H9 (cell line): ENCODE measurements at regions not wholly inside any gene's neighbourhood (a gene's known extent, or its start where the extent isn't known, plus 50 kb on each side); places are given as distances from the start of the nearest gene placed in this dataset.

ENCODE experiments used
- DNase-seq: peaks from one replicate; pipeline ENCODE4 v3.0.0-alpha.2; 2017
- H2AFZ ChIP-seq: one replicate; pipeline ENCODE4 v1.6.1; 2013; ENCODE audit warnings: mild to moderate bottlenecking, low read length, control low read depth, moderate library complexity
- H2AK5ac ChIP-seq: 2 replicates; pipeline ENCODE4 v1.6.1; 2013; ENCODE audit warnings: low read length, control low read depth, mixed read lengths; ENCODE audit not compliant: insufficient read length
- H2BK120ac ChIP-seq: one replicate; pipeline ENCODE4 v1.6.1; 2013; ENCODE audit warnings: low read depth, mild to moderate bottlenecking, low read length, control low read depth, inconsistent platforms; ENCODE audit not compliant: poor library complexity, severe bottlenecking
- H2BK12ac ChIP-seq: 2 replicates; pipeline ENCODE4 v1.6.1; 2013; ENCODE audit warnings: low read length, control low read depth, mixed read lengths, low read depth; ENCODE audit not compliant: insufficient read length
- H2BK15ac ChIP-seq: 2 replicates; pipeline ENCODE4 v1.6.1; 2013; ENCODE audit warnings: low read depth, low read length, control low read depth
- H2BK20ac ChIP-seq: one replicate; pipeline ENCODE4 v1.6.1; 2013; ENCODE audit warnings: low read depth, mild to moderate bottlenecking, low read length, control low read depth, inconsistent platforms; ENCODE audit not compliant: poor library complexity, severe bottlenecking
- H2BK5ac ChIP-seq: 2 replicates; pipeline ENCODE4 v1.6.1; 2013; ENCODE audit warnings: low read length, control low read depth, mixed read lengths; ENCODE audit not compliant: insufficient read length
- H3K14ac ChIP-seq: 2 replicates; pipeline ENCODE4 v1.6.1; 2013; ENCODE audit warnings: low read length, control low read depth; ENCODE audit not compliant: insufficient read depth
- H3K18ac ChIP-seq: 2 replicates; pipeline ENCODE4 v1.6.1; 2013; ENCODE audit warnings: low read depth, mild to moderate bottlenecking, mixed read lengths, low read length, control low read depth; ENCODE audit not compliant: insufficient read length
- H3K23ac ChIP-seq: 2 replicates; pipeline ENCODE4 v1.6.1; 2013; ENCODE audit warnings: low read length, control low read depth, mixed read lengths, low read depth; ENCODE audit not compliant: insufficient read length
- H3K23me2 ChIP-seq: 2 replicates; pipeline ENCODE4 v1.6.1; 2013; ENCODE audit warnings: low read depth, mild to moderate bottlenecking, mixed read lengths, low read length, control low read depth; ENCODE audit not compliant: insufficient read length, poor library complexity, severe bottlenecking
- H3K27ac ChIP-seq: 2 replicates; pipeline ENCODE4 v1.5.1; 2013; ENCODE audit warnings: low read length, control low read depth, mixed read lengths, low read depth; ENCODE audit not compliant: insufficient read length
- H3K27me3 ChIP-seq: 2 replicates; pipeline ENCODE4 v1.6.1; 2013; ENCODE audit warnings: low read length, control low read depth, inconsistent platforms; ENCODE audit not compliant: insufficient read depth
- H3K4ac ChIP-seq: 2 replicates; pipeline ENCODE4 v1.6.1; 2013; ENCODE audit warnings: low read depth, mild to moderate bottlenecking, control low read depth, inconsistent platforms, low read length, moderate library complexity
- H3K4me1 ChIP-seq: 2 replicates; pipeline ENCODE4 v1.6.1; 2013; ENCODE audit warnings: low read length, control low read depth, inconsistent platforms; ENCODE audit not compliant: insufficient read depth
- H3K4me2 ChIP-seq: 2 replicates; pipeline ENCODE4 v1.6.1; 2013; ENCODE audit warnings: low read length, control low read depth, mixed read lengths; ENCODE audit not compliant: insufficient read length, insufficient read depth
- H3K56ac ChIP-seq: 2 replicates; pipeline ENCODE4 v1.6.1; 2013; ENCODE audit warnings: low read depth, mild to moderate bottlenecking, mixed read lengths, low read length, control low read depth; ENCODE audit not compliant: insufficient read length
- H3K79me1 ChIP-seq: 2 replicates; pipeline ENCODE4 v1.6.1; 2013; ENCODE audit warnings: low read depth, mild to moderate bottlenecking, moderate library complexity, low read length, control low read depth, inconsistent platforms; ENCODE audit not compliant: insufficient read depth, poor library complexity, severe bottlenecking
- H3K79me2 ChIP-seq: 2 replicates; pipeline ENCODE4 v1.6.1; 2013; ENCODE audit warnings: low read length, control low read depth, inconsistent platforms; ENCODE audit not compliant: insufficient read depth
- H3K9ac ChIP-seq: 2 replicates; pipeline ENCODE4 v1.6.1; 2013; ENCODE audit warnings: low read length, control low read depth, mixed read lengths; ENCODE audit not compliant: insufficient read length; ENCODE audit errors: extremely low read depth
- H3K9me3 ChIP-seq: one replicate; pipeline ENCODE4 v1.6.1; 2013; ENCODE audit warnings: low read depth, low read length, inconsistent platforms; ENCODE audit not compliant: control insufficient read depth
- H3T11ph ChIP-seq: one replicate; pipeline ENCODE4 v1.6.1; 2013; ENCODE audit warnings: mild to moderate bottlenecking, low read length, control low read depth, inconsistent platforms
- H4K20me1 ChIP-seq: one replicate; pipeline ENCODE4 v1.6.1; 2013; ENCODE audit not compliant: control insufficient read depth, insufficient read length, insufficient read depth
- H4K5ac ChIP-seq: 2 replicates; pipeline ENCODE4 v1.6.1; 2013; ENCODE audit warnings: low read depth, mild to moderate bottlenecking, mixed read lengths, low read length, control low read depth; ENCODE audit not compliant: insufficient read length
- H4K8ac ChIP-seq: replicated peaks from 2 replicates; pipeline ENCODE4 v1.6.1; 2013; ENCODE audit warnings: low read length, control low read depth, mixed read lengths, low read depth; ENCODE audit not compliant: insufficient read length
- H4K91ac ChIP-seq: 2 replicates; pipeline ENCODE4 v1.6.1; 2013; ENCODE audit warnings: low read depth, mild to moderate bottlenecking, moderate library complexity, mixed read lengths, low read length, control low read depth; ENCODE audit not compliant: insufficient read length
- H3K27ac Mint-ChIP-seq, 3 experiments: 2 replicates in 2 of 3; 3 replicates in 1 of 3; pipeline ENCODE4 v1.8.0; 2020 to 2021; ENCODE audit warnings: mixed read lengths in 3 of 3, mild to moderate bottlenecking in 1 of 3, moderate library complexity in 1 of 3
- H3K27me3 Mint-ChIP-seq: 2 replicates; pipeline ENCODE4 v1.8.0; 2021; ENCODE audit warnings: low read depth, mild to moderate bottlenecking, moderate library complexity, mixed read lengths
- H3K36me3 Mint-ChIP-seq, 3 experiments: 2 replicates in 2 of 3; 3 replicates in 1 of 3; pipeline ENCODE4 v1.8.0; 2020 to 2021; ENCODE audit warnings: low read depth in 3 of 3, mixed read lengths in 3 of 3; ENCODE audit not compliant: insufficient read depth in 1 of 3
- H3K4me1 Mint-ChIP-seq, 2 experiments: 2 replicates each; pipeline ENCODE4 v1.8.0; 2020; ENCODE audit warnings: mixed read lengths in 2 of 2
- H3K4me3 Mint-ChIP-seq, 2 experiments: 2 replicates in 1 of 2; 3 replicates in 1 of 2; pipeline ENCODE4 v1.8.0; 2020 to 2021; ENCODE audit warnings: mild to moderate bottlenecking in 2 of 2, mixed read lengths in 2 of 2, moderate library complexity in 1 of 2
- H3K9me3 Mint-ChIP-seq, 2 experiments: 2 replicates in 1 of 2; 3 replicates in 1 of 2; pipeline ENCODE4 v1.8.0; 2020; ENCODE audit warnings: mild to moderate bottlenecking in 2 of 2, mixed read lengths in 2 of 2, moderate library complexity in 1 of 2
- CTCF ChIP-seq: fragments of 200-600 bp; sonication (generic); conservative IDR thresholded peaks from 3 replicates; pipeline ENCODE4 v1.8.0; 2021; ENCODE audit warnings: antibody characterized with exemption, mild to moderate bottlenecking
- WGBS: extraction: QIAGEN DNeasy Blood & Tissue Kit; methylation state at CpG from one replicate; pipeline ENCODE4 v1.1.7; 2013; ENCODE audit warnings: missing lambda C conversion rate, low lambda C conversion rate, mixed read lengths; ENCODE audit not compliant: insufficient read length; ENCODE audit errors: extremely low coverage; 5-methylcytosine and 5-hydroxymethylcytosine counted together

- Histone ChIP-seq H4K91ac (no peak overlapping the region), H3K9me3 (no peaks in the 10 kb centered on the region), H4K8ac (no peak overlapping the region), H2AFZ (no peak overlapping the region), H3K79me2 (no peaks in the 10 kb centered on the region), H3K79me1 (no peaks in the 10 kb centered on the region), H3K27me3 (no peaks in the 10 kb centered on the region), H3K23ac (no peak overlapping the region), H2BK20ac (no peak overlapping the region), H2AK5ac (no peak overlapping the region), H4K5ac (no peak overlapping the region), H4K20me1 (no peaks in the 10 kb centered on the region), H3T11ph (no peak overlapping the region), H3K14ac (no peak overlapping the region), H3K9ac (no peak overlapping the region), H3K18ac (no peak overlapping the region), H3K4ac (no peak overlapping the region), H3K4me1 (no peaks in the 10 kb centered on the region), H2BK12ac (no peak overlapping the region), H2BK120ac (no peak overlapping the region), H3K27ac (no peak overlapping the region), H3K4me2 (no peak overlapping the region), H2BK15ac (no peak overlapping the region), H3K23me2 (no peaks in the 10 kb centered on the region), H3K56ac (no peak overlapping the region), H2BK5ac (no peak overlapping the region)
- Mint-ChIP-seq H3K4me1 (no peaks in the 10 kb centered on the region), H3K4me3 (no peak overlapping the region), H3K36me3 (no peaks in the 10 kb centered on the region), H3K9me3 (peaks cover 0 to 3% of the 10 kb centered on the region in 2 experiments; a peak in 3 of 5 replicates), H3K27ac (no peak overlapping the region), H3K27me3 (no peaks in the 10 kb centered on the region)
- WGBS, result no CpG with 5 or more reads among the region's 5 CpGs
- DNase-seq, result no peak
- no peak for TF ChIP-seq CTCF
These were observed 128.5 kb downstream of the KIF20B start for GRCh38 chr10:89829887-89830269.
